Upper lobe of right lung (tissue), 1 donor: ENCODE measurements at regions not wholly inside any gene's neighbourhood (a gene's known extent, or its start where the extent isn't known, plus 50 kb on each side); places are given as distances from the start of the nearest gene placed in this dataset.
"Not testable (repeated sequence)": the region's sequence is repeated elsewhere in the genome, so short reads cannot be mapped to it uniquely, and the experiment has no call there.

ENCODE experiments used
- ATAC-seq: fragments of 200-7000 bp; cut with Tn5 transposase; one replicate; pipeline ENCODE4 v1.9.1; 2020; ENCODE audit warnings: mild to moderate bottlenecking, moderate library complexity
- DNase-seq: peaks from one replicate; pipeline ENCODE4 v3.0.0-alpha.2; 2020
- H3K27ac ChIP-seq: fragments of 200-600 bp; one replicate; pipeline ENCODE4 v1.8.0; 2022
- H3K27me3 ChIP-seq: fragments of 200-600 bp; one replicate; pipeline ENCODE4 v1.8.0; 2022; ENCODE audit warnings: mild to moderate bottlenecking
- H3K36me3 ChIP-seq: fragments of 200-600 bp; one replicate; pipeline ENCODE4 v1.8.0; 2022
- H3K4me1 ChIP-seq: fragments of 200-600 bp; one replicate; pipeline ENCODE4 v1.8.0; 2022
- H3K4me3 ChIP-seq: fragments of 200-600 bp; one replicate; pipeline ENCODE4 v1.8.0; 2022; ENCODE audit warnings: mild to moderate bottlenecking
- H3K9me3 ChIP-seq: fragments of 200-600 bp; one replicate; pipeline ENCODE4 v1.8.0; 2022
- intact Hi-C: fragments of 100-400 bp; cut with DNase I; formaldehyde crosslinking; loops from one replicate; pipeline ENCODE4 v1.11.0; 2022
- TF ChIP-seq, protein P1 (sequence below): fragments of 200-600 bp; IDR thresholded peaks from one replicate; pipeline ENCODE4 v1.8.0; 2022; ENCODE audit warnings: antibody characterized with exemption
- donor health status: DM: no; HTN: yes; CAD: no; lungs with severe emphysema.

DNA sequence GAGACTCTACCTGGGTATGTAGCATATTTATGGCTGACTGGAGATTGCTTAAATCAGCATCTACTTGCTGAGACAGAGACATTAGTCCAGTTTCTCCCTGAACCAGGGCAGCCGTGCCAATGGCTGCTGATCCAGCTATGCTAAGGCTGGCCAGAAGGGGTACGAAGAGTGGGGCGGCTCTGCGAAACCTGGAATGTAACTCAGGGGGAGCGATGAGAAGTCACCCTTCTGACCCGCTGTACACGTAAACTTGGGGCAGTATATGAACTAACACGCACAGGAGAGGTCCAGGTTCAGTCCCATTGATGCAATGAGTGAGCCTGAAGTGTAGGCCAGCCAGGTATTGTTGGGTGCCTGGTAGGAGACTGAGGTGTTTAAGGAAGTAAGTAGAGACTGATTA, 73.7 kb downstream of the PRR15 start:
- ATAC-seq (no peak), DNase-seq (no peak)
- Histone ChIP-seq H3K4me1 (no peaks in the 10 kb centered on the region), H3K27ac (no peak overlapping the region), H3K9me3 (no peaks in the 10 kb centered on the region), H3K27me3 (no peaks in the 10 kb centered on the region), H3K4me3 (no peak overlapping the region), H3K36me3 (no peaks in the 10 kb centered on the region)
- TF ChIP-seq, protein P1, sequence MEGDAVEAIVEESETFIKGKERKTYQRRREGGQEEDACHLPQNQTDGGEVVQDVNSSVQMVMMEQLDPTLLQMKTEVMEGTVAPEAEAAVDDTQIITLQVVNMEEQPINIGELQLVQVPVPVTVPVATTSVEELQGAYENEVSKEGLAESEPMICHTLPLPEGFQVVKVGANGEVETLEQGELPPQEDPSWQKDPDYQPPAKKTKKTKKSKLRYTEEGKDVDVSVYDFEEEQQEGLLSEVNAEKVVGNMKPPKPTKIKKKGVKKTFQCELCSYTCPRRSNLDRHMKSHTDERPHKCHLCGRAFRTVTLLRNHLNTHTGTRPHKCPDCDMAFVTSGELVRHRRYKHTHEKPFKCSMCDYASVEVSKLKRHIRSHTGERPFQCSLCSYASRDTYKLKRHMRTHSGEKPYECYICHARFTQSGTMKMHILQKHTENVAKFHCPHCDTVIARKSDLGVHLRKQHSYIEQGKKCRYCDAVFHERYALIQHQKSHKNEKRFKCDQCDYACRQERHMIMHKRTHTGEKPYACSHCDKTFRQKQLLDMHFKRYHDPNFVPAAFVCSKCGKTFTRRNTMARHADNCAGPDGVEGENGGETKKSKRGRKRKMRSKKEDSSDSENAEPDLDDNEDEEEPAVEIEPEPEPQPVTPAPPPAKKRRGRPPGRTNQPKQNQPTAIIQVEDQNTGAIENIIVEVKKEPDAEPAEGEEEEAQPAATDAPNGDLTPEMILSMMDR, result no peak
- intact Hi-C loops, result no loop called here

DNA sequence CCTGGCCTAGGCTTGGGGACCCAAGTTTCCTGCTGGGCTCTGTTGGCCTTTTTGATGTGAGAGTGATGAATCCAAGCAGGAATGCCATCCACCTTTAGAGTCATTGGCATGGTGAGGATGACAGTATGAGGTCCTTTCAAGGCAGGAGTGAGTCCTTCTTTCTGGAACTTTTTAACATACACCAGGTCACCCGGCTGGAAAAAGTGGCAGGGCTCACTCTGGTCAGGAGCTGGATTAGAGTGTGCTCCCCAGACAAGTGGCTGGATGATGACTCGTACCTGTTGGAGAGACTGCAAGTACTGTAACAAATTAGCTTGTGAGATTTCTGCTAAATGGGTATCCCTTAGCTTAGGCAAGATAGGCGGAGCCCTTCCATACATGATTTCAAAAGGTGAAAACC, 75.2 kb downstream of the PRR15 start:
- H3K4me3 ChIP-seq, intact Hi-C loops, H3K27me3 ChIP-seq, H3K27ac ChIP-seq, DNase-seq, H3K36me3 ChIP-seq, H3K4me1 ChIP-seq, H3K9me3 ChIP-seq, ATAC-seq: not testable (repeated sequence)

DNA sequence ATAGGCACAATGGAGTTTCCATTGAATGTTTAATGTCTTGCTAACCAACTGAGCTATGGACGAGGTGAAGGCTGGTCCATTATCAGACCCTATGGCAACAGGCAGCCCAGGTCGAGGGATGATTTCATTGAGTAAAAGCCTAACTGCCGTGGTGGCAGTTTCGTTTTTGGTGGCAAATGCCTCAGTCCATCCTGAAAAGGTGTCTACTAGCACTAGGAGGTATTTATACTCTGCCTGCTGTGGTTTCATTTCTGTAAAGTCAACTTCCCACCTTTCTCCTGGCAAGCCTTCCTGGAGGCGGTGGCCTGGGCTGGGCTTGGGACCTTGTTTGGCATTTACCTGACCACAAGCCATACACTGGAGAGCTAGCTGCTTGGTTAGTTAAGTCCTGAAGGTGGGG, 75.8 kb downstream of the PRR15 start:
- no peaks in the 10 kb centered on the region for H3K27me3 ChIP-seq
- no peak for ATAC-seq

DNA sequence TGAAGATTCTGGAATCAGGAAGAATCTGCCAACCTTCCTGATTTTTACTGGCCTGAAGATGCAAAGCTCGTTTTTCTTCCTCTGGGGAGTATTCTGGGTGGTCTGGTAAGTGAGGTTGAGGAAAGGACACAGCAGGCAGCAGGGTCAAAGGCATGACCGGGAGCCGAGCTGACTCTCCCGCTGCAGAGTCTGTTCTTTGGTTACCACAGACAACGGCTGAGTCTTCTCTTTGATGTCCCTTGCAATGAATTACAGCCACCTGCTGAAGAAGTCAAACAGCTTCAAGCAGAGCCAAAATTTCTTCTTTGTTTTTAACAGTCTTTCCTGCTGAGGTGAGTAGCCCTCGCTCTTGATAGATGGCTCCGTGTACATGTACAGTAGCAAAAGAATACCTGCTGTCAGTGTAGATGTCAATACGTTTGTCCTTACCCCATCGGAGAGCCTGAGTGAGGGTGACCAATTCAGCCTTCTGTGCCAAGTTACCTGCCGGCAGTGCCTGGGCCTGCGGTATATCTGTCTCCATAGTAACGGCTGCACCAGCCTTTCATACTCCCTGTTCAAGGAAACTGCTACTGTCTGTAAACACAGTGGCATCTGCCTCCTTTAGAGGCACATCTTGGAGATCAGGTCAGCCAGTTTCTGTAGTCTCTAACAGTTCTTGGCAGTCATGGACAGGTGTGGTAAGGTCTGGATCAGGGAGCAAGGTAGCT, 76.4 kb downstream of the PRR15 start:
- DNase-seq (no peak), ATAC-seq (no peak)
- intact Hi-C loops, result no loop called here
- no peaks in the 10 kb centered on the region for H3K36me3 ChIP-seq
- TF ChIP-seq, protein P1, result no peak
- H3K27me3 ChIP-seq, result no peaks in the 10 kb centered on the region
- no peak overlapping the region for H3K27ac ChIP-seq
- H3K4me3 ChIP-seq, result no peak overlapping the region
- H3K9me3 ChIP-seq, result no peaks in the 10 kb centered on the region
- H3K4me1 ChIP-seq, result no peaks in the 10 kb centered on the region

More for the DNA sequence above, 75.8 kb downstream of the PRR15 start:
- Histone ChIP-seq H3K4me1 (no peaks in the 10 kb centered on the region), H3K36me3 (no peaks in the 10 kb centered on the region), H3K9me3 (no peaks in the 10 kb centered on the region), H3K4me3 (no peak overlapping the region), H3K27ac (no peak overlapping the region)
- intact Hi-C loops, result no loop called here
- DNase-seq, result no peak
- TF ChIP-seq, protein P1, result no peak

DNA sequence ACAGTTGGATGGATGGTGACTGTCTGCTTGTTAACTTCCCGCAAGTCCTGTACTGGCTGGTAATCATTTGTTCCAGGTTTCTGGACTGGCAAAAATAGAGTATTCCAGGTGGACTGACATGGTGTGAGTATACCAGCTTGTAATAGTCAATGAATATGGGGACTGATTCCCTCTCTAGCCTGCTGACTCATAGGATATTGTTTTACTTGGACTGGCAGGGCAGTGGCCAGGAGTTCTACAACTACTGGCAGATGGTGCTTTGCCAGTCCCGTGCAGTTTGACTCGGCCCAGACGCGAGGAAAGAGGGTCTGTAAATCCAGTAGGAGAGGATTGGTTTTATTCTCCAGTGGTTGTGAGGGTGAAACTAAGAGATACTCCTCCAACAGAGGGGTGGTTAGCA, 78.0 kb downstream of the PRR15 start:
- H3K4me1 ChIP-seq, result no peaks in the 10 kb centered on the region
- no peak overlapping the region for H3K4me3 ChIP-seq
- ATAC-seq, result no peak
- TF ChIP-seq, protein P1, result no peak
- no peaks in the 10 kb centered on the region for H3K9me3 ChIP-seq
- H3K36me3 ChIP-seq, result no peaks in the 10 kb centered on the region
- H3K27ac ChIP-seq, result no peak overlapping the region
- intact Hi-C loops, result no loop called here
- H3K27me3 ChIP-seq, result no peaks in the 10 kb centered on the region
- no peak for DNase-seq

DNA sequence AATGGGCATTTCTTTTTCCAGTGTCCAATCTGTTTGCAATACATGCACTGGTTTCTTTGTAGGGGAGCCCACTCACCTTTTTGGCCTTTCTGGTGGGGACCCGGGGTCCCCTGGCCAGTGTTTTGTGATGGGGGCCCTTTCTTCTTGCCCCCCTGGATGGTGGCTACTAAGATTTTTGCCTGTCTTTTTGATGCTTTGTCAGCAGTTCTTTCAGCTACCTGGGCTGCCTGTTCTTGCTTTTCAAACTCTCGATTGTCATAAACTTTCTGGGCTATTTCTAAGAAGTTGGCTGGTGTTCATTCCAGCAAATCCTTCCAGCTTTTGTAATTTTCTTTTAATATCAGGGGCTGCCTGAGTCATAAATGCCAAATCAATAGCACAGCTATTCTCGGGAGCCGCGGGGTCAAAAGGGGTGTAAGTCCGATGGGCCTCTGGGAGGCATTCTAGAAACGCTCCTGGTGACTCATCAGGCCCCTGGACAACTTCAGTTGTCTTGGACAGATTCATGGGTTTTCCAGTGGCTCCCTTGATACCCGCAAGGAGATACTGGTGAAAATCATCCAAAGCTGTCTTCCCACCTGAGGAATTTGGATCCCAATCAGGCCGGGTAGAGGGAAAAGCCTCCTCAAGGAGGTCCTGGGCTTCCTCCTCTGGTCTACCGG, 79.0 kb downstream of the PRR15 start:
- ATAC-seq, result no peak
- H3K27me3 ChIP-seq, result no peaks in the 10 kb centered on the region
- TF ChIP-seq, protein P1, result no peak
- no peaks in the 10 kb centered on the region for H3K9me3 ChIP-seq
- H3K4me3 ChIP-seq, result no peak overlapping the region
- intact Hi-C loops, result no loop called here
- no peak for DNase-seq
- no peaks in the 10 kb centered on the region for H3K4me1 ChIP-seq
- no peak overlapping the region for H3K27ac ChIP-seq
- no peaks in the 10 kb centered on the region for H3K36me3 ChIP-seq

DNA sequence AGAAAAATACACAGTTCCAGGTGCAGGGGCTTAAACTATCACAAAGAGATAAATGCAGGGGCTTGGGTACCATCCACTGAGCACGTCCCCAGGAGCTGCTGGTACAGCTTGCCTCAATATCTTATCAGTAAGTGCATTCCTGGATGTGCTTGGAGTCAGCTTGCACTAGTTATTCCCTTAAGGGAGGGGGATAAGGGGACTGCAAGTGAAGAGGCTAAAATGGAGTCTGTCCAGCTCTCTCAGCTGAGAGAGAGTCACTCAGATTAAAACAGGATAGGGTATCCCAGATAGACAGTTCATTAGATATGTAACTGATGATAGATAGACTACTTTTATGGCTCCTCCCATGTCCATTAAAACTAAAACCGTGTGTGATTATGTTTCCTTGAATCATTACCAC, 82.5 kb downstream of the PRR15 start:
- ATAC-seq, H3K9me3 ChIP-seq, H3K36me3 ChIP-seq, DNase-seq, intact Hi-C loops, H3K27me3 ChIP-seq, H3K4me3 ChIP-seq, H3K4me1 ChIP-seq, H3K27ac ChIP-seq: not testable (repeated sequence)
